DOHH2 (cell line): ENCODE measurements at regions not wholly inside any gene's neighbourhood (a gene's known extent, or its start where the extent isn't known, plus 50 kb on each side); places are given as distances from the start of the nearest gene placed in this dataset.

Experiments used
- H3F3A ChIP-seq: fragments of 200-600 bp; sonication (generic), shearing (Covaris generic); 2 replicates; pipeline ENCODE4 v1.6.0; 2016; ENCODE audit warnings: antibody characterized with exemption, mild to moderate bottlenecking; ENCODE audit not compliant: control insufficient read depth, insufficient read depth
- H3K27ac ChIP-seq: fragments of 200-600 bp; sonication (generic); 2 replicates; pipeline ENCODE4 v1.5.1; 2014; ENCODE audit warnings: low read depth, mild to moderate bottlenecking, low read length, moderate library complexity
- H3K27me3 ChIP-seq: fragments of 200-600 bp; sonication (generic); 2 replicates; pipeline ENCODE4 v1.6.1; 2014; ENCODE audit warnings: mild to moderate bottlenecking, low read length, mixed read lengths; ENCODE audit not compliant: control insufficient read depth
- H3K36me3 ChIP-seq: fragments of 200-600 bp; sonication (generic); 2 replicates; pipeline ENCODE4 v1.6.1; 2014; ENCODE audit warnings: mild to moderate bottlenecking, low read length, moderate library complexity, mixed read lengths; ENCODE audit not compliant: control insufficient read depth
- H3K4me1 ChIP-seq: fragments of 200-600 bp; sonication (generic); 2 replicates; pipeline ENCODE4 v1.6.1; 2014; ENCODE audit warnings: mild to moderate bottlenecking, low read length, mixed read lengths; ENCODE audit not compliant: control insufficient read depth
- H3K4me2 ChIP-seq: fragments of 200-600 bp; sonication (generic); 2 replicates; pipeline ENCODE4 v1.6.0; 2014; ENCODE audit warnings: mild to moderate bottlenecking, low read length, moderate library complexity
- H3K4me3 ChIP-seq: fragments of 200-600 bp; sonication (generic); 2 replicates; pipeline ENCODE4 v1.5.1; 2014; ENCODE audit warnings: mild to moderate bottlenecking, low read length, mixed read lengths
- H3K79me2 ChIP-seq: fragments of 200-600 bp; sonication (generic); 2 replicates; pipeline ENCODE4 v1.6.1; 2014; ENCODE audit warnings: mild to moderate bottlenecking, low read length, mixed read lengths; ENCODE audit not compliant: control insufficient read depth
- H3K9me2 ChIP-seq: fragments of 200-600 bp; sonication (generic); replicated peaks from 2 replicates; pipeline ENCODE4 v1.6.1; 2014; ENCODE audit warnings: mild to moderate bottlenecking, low read length, mixed read lengths; ENCODE audit not compliant: control insufficient read depth
- H3K9me3 ChIP-seq: fragments of 200-600 bp; sonication (generic); 2 replicates; pipeline ENCODE4 v1.6.1; 2014; ENCODE audit warnings: antibody characterized with exemption, low read length, mixed read lengths; ENCODE audit not compliant: control insufficient read depth, insufficient read depth
- H4K20me1 ChIP-seq: fragments of 200-600 bp; sonication (generic); 2 replicates; pipeline ENCODE4 v1.6.0; 2014; ENCODE audit warnings: low read depth, mild to moderate bottlenecking, antibody characterized with exemption, low read length, moderate library complexity; ENCODE audit not compliant: control insufficient read depth, insufficient read depth
- EZH2phosphoT487 ChIP-seq: fragments of 200-600 bp; sonication (generic); IDR thresholded peaks from 2 replicates; pipeline ENCODE4 v1.6.1; 2017; ENCODE audit warnings: borderline replicate concordance, mild to moderate bottlenecking, antibody characterized with exemption, low read length, moderate library complexity, mixed read lengths
- TF ChIP-seq, protein P1 (sequence below): fragments of 200-600 bp; sonication (generic); IDR thresholded peaks from one replicate; pipeline ENCODE4 v1.5.1; 2014; ENCODE audit warnings: antibody characterized with exemption, mild to moderate bottlenecking, low read depth, low read length; ENCODE audit not compliant: poor library complexity, severe bottlenecking

DNA sequence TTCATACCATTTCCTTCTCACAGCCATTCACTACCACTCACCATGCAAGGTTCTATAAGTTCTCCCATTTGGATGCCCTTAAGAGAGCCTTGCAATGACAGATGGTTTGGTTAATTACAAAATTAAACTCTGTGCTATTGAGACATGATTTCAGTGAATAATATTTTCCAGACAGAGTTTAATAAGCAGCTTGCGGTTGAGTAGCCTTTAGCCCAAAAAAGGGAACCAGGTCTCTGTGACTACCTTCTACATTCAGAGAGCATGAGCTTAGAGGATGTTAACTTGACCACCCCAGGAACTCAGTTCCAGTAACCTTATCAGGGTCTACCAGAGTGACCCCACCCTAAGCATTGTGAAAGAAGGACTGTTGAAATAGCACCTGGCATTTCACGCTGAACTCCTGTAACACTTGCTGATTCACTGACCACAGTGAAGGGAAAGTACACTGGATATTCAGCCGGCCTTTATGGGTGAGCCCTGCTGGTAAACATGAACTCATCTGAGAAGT lies 1173.1 kb upstream of the ZEB2 start:
- Histone ChIP-seq H3K36me3 (peaks cover under 1% of the 10 kb centered on the region), H3K27me3 (no peaks in the 10 kb centered on the region), H3K4me1 (peaks cover 13% of the 10 kb centered on the region), H3K9me2 (no peaks in the 10 kb centered on the region), H3F3A (no peaks in the 10 kb centered on the region), H3K9me3 (peaks cover 4% of the 10 kb centered on the region; the same call in 1 of the 2 replicates), H3K79me2 (no peaks in the 10 kb centered on the region), H3K27ac (no peak overlapping the region), H3K4me3 (no peak overlapping the region), H4K20me1 (no peaks in the 10 kb centered on the region), H3K4me2 (peak overlapping the region; percentile 30)
- TF ChIP-seq, protein P1, sequence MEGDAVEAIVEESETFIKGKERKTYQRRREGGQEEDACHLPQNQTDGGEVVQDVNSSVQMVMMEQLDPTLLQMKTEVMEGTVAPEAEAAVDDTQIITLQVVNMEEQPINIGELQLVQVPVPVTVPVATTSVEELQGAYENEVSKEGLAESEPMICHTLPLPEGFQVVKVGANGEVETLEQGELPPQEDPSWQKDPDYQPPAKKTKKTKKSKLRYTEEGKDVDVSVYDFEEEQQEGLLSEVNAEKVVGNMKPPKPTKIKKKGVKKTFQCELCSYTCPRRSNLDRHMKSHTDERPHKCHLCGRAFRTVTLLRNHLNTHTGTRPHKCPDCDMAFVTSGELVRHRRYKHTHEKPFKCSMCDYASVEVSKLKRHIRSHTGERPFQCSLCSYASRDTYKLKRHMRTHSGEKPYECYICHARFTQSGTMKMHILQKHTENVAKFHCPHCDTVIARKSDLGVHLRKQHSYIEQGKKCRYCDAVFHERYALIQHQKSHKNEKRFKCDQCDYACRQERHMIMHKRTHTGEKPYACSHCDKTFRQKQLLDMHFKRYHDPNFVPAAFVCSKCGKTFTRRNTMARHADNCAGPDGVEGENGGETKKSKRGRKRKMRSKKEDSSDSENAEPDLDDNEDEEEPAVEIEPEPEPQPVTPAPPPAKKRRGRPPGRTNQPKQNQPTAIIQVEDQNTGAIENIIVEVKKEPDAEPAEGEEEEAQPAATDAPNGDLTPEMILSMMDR: no peak
- no peak for TF ChIP-seq EZH2phosphoT487

DNA sequence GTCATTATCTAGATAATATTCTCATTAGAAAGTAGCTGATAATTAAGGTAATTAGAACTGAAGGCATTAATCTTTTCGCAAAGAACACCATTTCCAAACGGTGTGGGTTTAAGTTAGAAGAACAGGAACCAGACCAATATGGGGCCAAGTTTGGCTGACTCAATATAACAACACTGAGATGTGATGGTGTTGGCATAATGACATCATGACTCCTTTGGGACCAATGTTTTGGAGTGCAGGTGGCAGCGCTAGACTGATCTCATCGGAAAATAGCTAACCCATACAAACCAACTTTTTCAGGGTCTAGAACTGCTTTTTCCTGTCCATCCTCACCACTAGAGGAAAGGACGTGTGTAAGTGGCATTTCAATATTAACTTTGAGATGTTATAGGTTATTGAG lies 1171.7 kb upstream of the ZEB2 start:
- TF ChIP-seq, protein P1: no peak
- no peak for TF ChIP-seq EZH2phosphoT487
- H3K9me2 ChIP-seq: no peaks in the 10 kb centered on the region
- no peaks in the 10 kb centered on the region for H4K20me1 ChIP-seq
- no peak overlapping the region for H3K4me3 ChIP-seq
- H3F3A ChIP-seq: no peaks in the 10 kb centered on the region
- H3K4me2 ChIP-seq: no peak overlapping the region
- peaks cover 10% of the 10 kb centered on the region for H3K36me3 ChIP-seq
- peaks cover 24% of the 10 kb centered on the region for H3K4me1 ChIP-seq
- H3K9me3 ChIP-seq: peaks cover 13% of the 10 kb centered on the region; the same call in 1 of the 2 replicates
- H3K27ac ChIP-seq: no peak overlapping the region
- no peaks in the 10 kb centered on the region for H3K79me2 ChIP-seq
- H3K27me3 ChIP-seq: no peaks in the 10 kb centered on the region

DNA sequence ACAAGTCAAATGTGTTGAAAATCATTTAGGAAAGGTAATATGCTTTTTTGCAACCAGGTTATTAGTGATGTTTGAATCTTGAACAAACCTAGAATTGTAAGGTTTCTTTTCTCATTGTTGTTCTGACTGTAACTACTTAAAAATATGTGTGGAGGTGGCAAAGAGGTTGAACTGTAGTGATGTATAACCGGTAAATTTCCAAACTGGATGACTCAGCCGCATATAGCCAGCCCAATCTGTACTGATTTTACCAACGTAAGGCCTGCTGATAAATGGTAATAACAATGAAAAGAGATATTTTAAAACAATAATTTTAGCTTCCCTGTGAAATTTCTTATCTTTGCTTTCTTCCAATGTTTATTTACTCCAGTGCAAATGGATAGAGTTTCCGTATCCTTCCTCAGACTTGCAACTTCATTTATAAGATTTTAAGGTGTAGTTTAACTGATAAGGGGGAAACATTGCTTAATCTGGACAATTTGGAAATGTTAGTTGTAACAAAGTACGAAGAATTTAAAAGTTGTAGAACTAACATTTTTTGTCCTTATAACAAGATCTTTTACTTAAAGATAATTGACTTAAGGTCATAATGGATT lies 1170.4 kb upstream of the ZEB2 start:
- Histone ChIP-seq H3K36me3 (peaks cover 10% of the 10 kb centered on the region), H3K27ac (no peak overlapping the region), H3K9me2 (no peaks in the 10 kb centered on the region), H3K9me3 (peaks cover 13% of the 10 kb centered on the region; the same call in 1 of the 2 replicates), H3K79me2 (no peaks in the 10 kb centered on the region), H3K4me2 (no peak overlapping the region), H3K4me3 (no peak overlapping the region), H3F3A (no peaks in the 10 kb centered on the region), H3K27me3 (no peaks in the 10 kb centered on the region), H3K4me1 (peaks cover 24% of the 10 kb centered on the region), H4K20me1 (no peaks in the 10 kb centered on the region)
- no peak for TF ChIP-seq EZH2phosphoT487
- TF ChIP-seq, protein P1: no peak
